Caco-2 (cell line): ENCODE measurements at regions not wholly inside any gene's neighbourhood (a gene's known extent, or its start where the extent isn't known, plus 50 kb on each side); places are given as distances from the start of the nearest gene placed in this dataset.

Experiments
- BruUV-seq: library from RNA; stranded (reverse); fragments of 400-500 nt; replicated peaks from 2 replicates; lab custom pipeline; 2021; lab: Mats Ljungman, UMichigan
- CTCF ChIA-PET: fragments of 300-600 bp; sonication (Branson Sonifier 250); formaldehyde crosslinking; loops from one replicate; lab custom pipeline; 2022; ENCODE audit warnings: antibody characterized with exemption; lab: Charles Lee
- POLR2A ChIA-PET: fragments of 300-600 bp; sonication (Branson Sonifier 250); formaldehyde crosslinking; loops from one replicate; lab custom pipeline; 2022; ENCODE audit warnings: antibody characterized with exemption; lab: Charles Lee
- DNase-seq, 2 experiments: peaks; one replicate each; pipeline versions ENCODE4 v3.0.0 to v3.0.0-alpha.2; 2020 to 2022
- H3K27me3 ChIP-seq: replicated peaks from 2 replicates; pipeline ENCODE4 v1.6.0; 2011; ENCODE audit warnings: low read length; ENCODE audit not compliant: control insufficient read depth, insufficient read depth
- H3K36me3 ChIP-seq: 2 replicates; pipeline ENCODE4 v1.5.1; 2011; ENCODE audit warnings: low read length; ENCODE audit not compliant: control insufficient read depth, insufficient read depth
- H3K4me1 ChIP-seq: fragments of 250-450 bp; sonication (Bioruptor Pico); 2 replicates; pipeline ENCODE4 v1.5.1; 2020; ENCODE audit warnings: mild to moderate bottlenecking
- H3K4me3 ChIP-seq: 2 replicates; pipeline ENCODE4 v1.5.1; 2011; ENCODE audit warnings: low read depth, mild to moderate bottlenecking, control low read depth, low read length
- H3K9me3 ChIP-seq: fragments of 250-450 bp; sonication (Bioruptor Pico); 2 replicates; pipeline ENCODE4 v1.5.1; 2020; ENCODE audit warnings: mild to moderate bottlenecking, moderate library complexity
- H3K27ac Mint-ChIP-seq: one replicate; pipeline ENCODE4 v1.8.0; 2022; ENCODE audit warnings: mixed read lengths; ENCODE audit not compliant: unreplicated experiment
- H3K27me3 Mint-ChIP-seq: one replicate; pipeline ENCODE4 v1.8.0; 2022; ENCODE audit warnings: mixed read lengths; ENCODE audit not compliant: insufficient read depth, unreplicated experiment
- H3K36me3 Mint-ChIP-seq: one replicate; pipeline ENCODE4 v1.8.0; 2022; ENCODE audit warnings: mild to moderate bottlenecking, mixed read lengths; ENCODE audit not compliant: insufficient read depth, unreplicated experiment
- H3K4me1 Mint-ChIP-seq: one replicate; pipeline ENCODE4 v1.8.0; 2022; ENCODE audit warnings: low read depth, mixed read lengths; ENCODE audit not compliant: unreplicated experiment
- H3K4me3 Mint-ChIP-seq: one replicate; pipeline ENCODE4 v1.8.0; 2022; ENCODE audit warnings: mild to moderate bottlenecking, moderate library complexity, mixed read lengths; ENCODE audit not compliant: unreplicated experiment
- H3K9me3 Mint-ChIP-seq: one replicate; pipeline ENCODE4 v1.8.0; 2022; ENCODE audit warnings: mixed read lengths; ENCODE audit not compliant: unreplicated experiment
- intact Hi-C: fragments of 100-400 bp; cut with micrococcal nuclease; formaldehyde crosslinking; loops from one replicate; pipeline ENCODE4 v1.10.0; 2022; ENCODE audit not compliant: unreplicated experiment
- TF ChIP-seq, protein P1 (sequence below), 2 experiments: fragments of 200-600 bp in 1 of 2; IDR thresholded peaks; 1 replicate in 1 of 2; 2 replicates in 1 of 2; pipeline versions ENCODE4 v1.5.1 to v1.8.0; 2011 to 2022; ENCODE audit warnings: antibody characterized with exemption in 1 of 2, control low read depth in 1 of 2, inconsistent platforms in 1 of 2, low read depth in 1 of 2, low read length in 1 of 2, mild to moderate bottlenecking in 1 of 2, moderate library complexity in 1 of 2; ENCODE audit not compliant: insufficient read depth in 1 of 2, severe bottlenecking in 1 of 2, unreplicated experiment in 1 of 2

DNA sequence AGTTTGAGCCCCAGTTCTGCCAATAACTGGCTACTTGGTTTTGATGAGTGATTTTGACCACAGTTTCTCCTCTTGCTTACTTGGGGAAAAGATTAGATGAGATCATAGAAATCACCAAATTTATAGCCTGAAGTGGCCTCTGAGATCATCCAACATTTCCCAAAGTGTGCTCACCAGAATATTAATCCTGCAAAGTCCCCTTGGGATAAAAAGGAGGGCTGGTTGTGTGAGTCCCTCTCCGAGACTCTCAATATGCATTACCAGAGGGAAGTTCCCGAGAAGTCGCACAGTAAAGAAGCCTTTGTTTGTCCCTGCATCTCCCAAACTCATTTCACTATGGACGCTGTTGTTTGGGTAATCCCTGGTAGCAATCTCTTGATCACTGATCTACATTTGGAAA lies 88.4 kb upstream of the ADRA1B start:
- H3K9me3 ChIP-seq = no peaks in the 10 kb centered on the region
- Mint-ChIP-seq H3K9me3 (no peaks in the 10 kb centered on the region), H3K36me3 (no peaks in the 10 kb centered on the region), H3K4me3 (no peak overlapping the region), H3K4me1 (no peaks in the 10 kb centered on the region), H3K27me3 (peaks cover 15% of the 10 kb centered on the region), H3K27ac (no peak overlapping the region)
- POLR2A ChIA-PET = no interaction called here
- intact Hi-C loops = no loop called here
- CTCF ChIA-PET = no interaction called here
- H3K27me3 ChIP-seq = no peaks in the 10 kb centered on the region
- DNase-seq = no peak
- H3K36me3 ChIP-seq = no peaks in the 10 kb centered on the region
- TF ChIP-seq, protein P1, sequence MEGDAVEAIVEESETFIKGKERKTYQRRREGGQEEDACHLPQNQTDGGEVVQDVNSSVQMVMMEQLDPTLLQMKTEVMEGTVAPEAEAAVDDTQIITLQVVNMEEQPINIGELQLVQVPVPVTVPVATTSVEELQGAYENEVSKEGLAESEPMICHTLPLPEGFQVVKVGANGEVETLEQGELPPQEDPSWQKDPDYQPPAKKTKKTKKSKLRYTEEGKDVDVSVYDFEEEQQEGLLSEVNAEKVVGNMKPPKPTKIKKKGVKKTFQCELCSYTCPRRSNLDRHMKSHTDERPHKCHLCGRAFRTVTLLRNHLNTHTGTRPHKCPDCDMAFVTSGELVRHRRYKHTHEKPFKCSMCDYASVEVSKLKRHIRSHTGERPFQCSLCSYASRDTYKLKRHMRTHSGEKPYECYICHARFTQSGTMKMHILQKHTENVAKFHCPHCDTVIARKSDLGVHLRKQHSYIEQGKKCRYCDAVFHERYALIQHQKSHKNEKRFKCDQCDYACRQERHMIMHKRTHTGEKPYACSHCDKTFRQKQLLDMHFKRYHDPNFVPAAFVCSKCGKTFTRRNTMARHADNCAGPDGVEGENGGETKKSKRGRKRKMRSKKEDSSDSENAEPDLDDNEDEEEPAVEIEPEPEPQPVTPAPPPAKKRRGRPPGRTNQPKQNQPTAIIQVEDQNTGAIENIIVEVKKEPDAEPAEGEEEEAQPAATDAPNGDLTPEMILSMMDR (IDR thresholded peaks at IDR 0.05; ENCODE audit: insufficient read depth in 1 of 2, low read depth in 1 of 2, low read length in 1 of 2, severe bottlenecking in 1 of 2, unreplicated experiment in 1 of 2) = no peak
- BruUV-seq = no TSS peak
- no peak overlapping the region for H3K4me3 ChIP-seq
- no peaks in the 10 kb centered on the region for H3K4me1 ChIP-seq

DNA sequence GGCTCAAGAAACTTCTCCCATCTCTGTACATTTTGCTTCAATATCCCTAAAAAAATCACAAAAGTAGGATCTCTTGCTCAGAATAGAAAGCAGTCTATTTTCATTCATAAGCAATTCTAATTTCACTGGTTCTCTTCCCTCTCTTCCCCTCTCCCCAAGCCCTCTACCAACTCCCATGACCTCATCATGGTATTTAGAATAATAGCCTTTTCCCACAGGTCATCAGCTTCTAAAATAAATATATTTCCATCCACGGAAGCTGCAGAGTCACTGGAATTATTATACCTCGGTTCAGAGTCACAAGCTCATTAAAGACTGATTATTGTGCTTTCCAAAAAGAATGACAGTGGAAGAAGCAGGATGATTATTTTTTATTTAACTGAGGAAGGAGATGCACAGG lies 84.2 kb upstream of the ADRA1B start:
- POLR2A ChIA-PET = no interaction called here
- no peak overlapping the region for H3K27ac Mint-ChIP-seq
- no TSS peak for BruUV-seq
- no peaks in the 10 kb centered on the region for H3K36me3 Mint-ChIP-seq
- Histone ChIP-seq H3K36me3 (no peaks in the 10 kb centered on the region), H3K4me3 (no peak overlapping the region), H3K4me1 (no peaks in the 10 kb centered on the region), H3K27me3 (no peaks in the 10 kb centered on the region; the same call in 1 of the 2 replicates), H3K9me3 (no peaks in the 10 kb centered on the region)
- TF ChIP-seq, protein P1 (IDR thresholded peaks at IDR 0.05; ENCODE audit: insufficient read depth in 1 of 2, low read depth in 1 of 2, low read length in 1 of 2, severe bottlenecking in 1 of 2, unreplicated experiment in 1 of 2) = no peak
- DNase-seq = no peak
- intact Hi-C loops = no loop called here
- no peaks in the 10 kb centered on the region for H3K4me1 Mint-ChIP-seq
- CTCF ChIA-PET = no interaction called here
- no peak overlapping the region for H3K4me3 Mint-ChIP-seq
- no peaks in the 10 kb centered on the region for H3K9me3 Mint-ChIP-seq
- peaks cover 16% of the 10 kb centered on the region for H3K27me3 Mint-ChIP-seq

DNA sequence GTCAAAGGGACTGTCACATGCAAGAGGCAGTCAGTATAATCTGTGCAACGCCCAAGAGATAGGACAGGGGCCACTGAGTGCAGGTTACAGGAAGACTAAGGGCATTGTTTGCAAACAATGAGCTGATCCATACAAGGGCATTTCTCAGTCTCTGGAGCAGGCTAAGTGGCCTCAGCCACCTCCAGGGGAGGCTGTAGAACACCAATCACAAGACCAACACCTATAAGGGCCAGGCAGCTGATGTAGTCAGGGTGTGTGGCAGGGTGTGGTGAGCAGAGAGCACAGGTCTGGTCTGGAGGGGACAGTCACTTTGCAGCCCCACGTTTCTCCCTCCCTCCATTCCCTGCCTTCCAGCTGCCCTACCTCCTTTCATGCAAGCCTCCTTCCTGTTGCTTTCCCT lies 83.2 kb upstream of the ADRA1B start:
- ChIA-PET POLR2A (no interaction called here), CTCF (interaction anchor here (0.7 kb wide), 1 partner anchor 154 kb away, joined by 4 read pairs; no protein-coding TSS in a partner anchor)
- no peaks in the 10 kb centered on the region for H3K4me1 ChIP-seq
- DNase-seq = no peak
- no peak overlapping the region for H3K4me3 Mint-ChIP-seq
- intact Hi-C loops = no loop called here
- no peaks in the 10 kb centered on the region for H3K4me1 Mint-ChIP-seq
- no peaks in the 10 kb centered on the region for H3K9me3 Mint-ChIP-seq
- no peak overlapping the region for H3K4me3 ChIP-seq
- H3K27me3 ChIP-seq = no peaks in the 10 kb centered on the region; the same call in 1 of the 2 replicates
- H3K27me3 Mint-ChIP-seq = peaks cover 16% of the 10 kb centered on the region
- H3K9me3 ChIP-seq = no peaks in the 10 kb centered on the region
- no peaks in the 10 kb centered on the region for H3K36me3 Mint-ChIP-seq
- no peak overlapping the region for H3K27ac Mint-ChIP-seq
- no TSS peak for BruUV-seq
- TF ChIP-seq, protein P1 (IDR thresholded peaks at IDR 0.05; ENCODE audit: insufficient read depth in 1 of 2, low read depth in 1 of 2, low read length in 1 of 2, severe bottlenecking in 1 of 2, unreplicated experiment in 1 of 2) = no peak
- H3K36me3 ChIP-seq = no peaks in the 10 kb centered on the region
